ENCODE measurements at regions not wholly inside any gene's neighbourhood (a gene's known extent, or its start where the extent isn't known, plus 50 kb on each side); places are given as distances from the start of the nearest gene placed in this dataset.

DNA sequence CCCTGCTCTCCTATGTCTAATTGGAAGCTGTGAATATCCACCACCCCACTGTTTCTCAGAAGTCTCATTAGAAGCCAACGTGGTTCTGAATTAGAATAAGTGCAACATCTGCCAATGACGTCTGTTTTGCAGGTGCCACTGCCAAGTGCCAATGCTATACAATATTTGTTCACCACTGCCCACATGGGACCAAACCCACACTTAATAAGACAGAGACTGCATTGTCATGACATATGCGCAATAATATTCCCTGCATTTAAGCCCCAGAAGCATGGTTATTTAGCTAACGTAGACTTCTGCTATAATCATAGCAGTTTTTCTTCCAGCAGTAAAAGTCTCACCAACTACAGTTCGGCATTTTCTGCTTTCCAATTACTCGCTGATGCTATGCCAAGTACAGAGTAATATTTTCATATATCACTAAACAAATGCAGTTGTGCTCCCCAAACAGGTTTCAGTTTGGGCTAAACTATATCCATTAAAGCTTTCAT lies 262.5 kb upstream of the PCDH18 start:
- TF ChIP-seq, protein P1, sequence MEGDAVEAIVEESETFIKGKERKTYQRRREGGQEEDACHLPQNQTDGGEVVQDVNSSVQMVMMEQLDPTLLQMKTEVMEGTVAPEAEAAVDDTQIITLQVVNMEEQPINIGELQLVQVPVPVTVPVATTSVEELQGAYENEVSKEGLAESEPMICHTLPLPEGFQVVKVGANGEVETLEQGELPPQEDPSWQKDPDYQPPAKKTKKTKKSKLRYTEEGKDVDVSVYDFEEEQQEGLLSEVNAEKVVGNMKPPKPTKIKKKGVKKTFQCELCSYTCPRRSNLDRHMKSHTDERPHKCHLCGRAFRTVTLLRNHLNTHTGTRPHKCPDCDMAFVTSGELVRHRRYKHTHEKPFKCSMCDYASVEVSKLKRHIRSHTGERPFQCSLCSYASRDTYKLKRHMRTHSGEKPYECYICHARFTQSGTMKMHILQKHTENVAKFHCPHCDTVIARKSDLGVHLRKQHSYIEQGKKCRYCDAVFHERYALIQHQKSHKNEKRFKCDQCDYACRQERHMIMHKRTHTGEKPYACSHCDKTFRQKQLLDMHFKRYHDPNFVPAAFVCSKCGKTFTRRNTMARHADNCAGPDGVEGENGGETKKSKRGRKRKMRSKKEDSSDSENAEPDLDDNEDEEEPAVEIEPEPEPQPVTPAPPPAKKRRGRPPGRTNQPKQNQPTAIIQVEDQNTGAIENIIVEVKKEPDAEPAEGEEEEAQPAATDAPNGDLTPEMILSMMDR (IDR thresholded peaks at IDR 0.05) = no peak
- TF ChIP-seq EP300 (IDR thresholded peaks at IDR 0.05; ENCODE audit: borderline replicate concordance in 1 of 2, low read depth in 1 of 2, low read length in 1 of 2) (no peak), TAF1 (IDR thresholded peaks at IDR 0.05; ENCODE audit: borderline replicate concordance, low read depth, low read length) (no peak), GABPA (IDR thresholded peaks at IDR 0.05; ENCODE audit: low read depth) (no peak), POLR2AphosphoS5 (IDR thresholded peaks at IDR 0.05; ENCODE audit: low read depth, low read length) (no peak), ELF1 (IDR thresholded peaks at IDR 0.05) (no peak), FOSL2 (IDR thresholded peaks at IDR 0.05; ENCODE audit: borderline replicate concordance, low read depth) (no peak), MAX (IDR thresholded peaks at IDR 0.05; ENCODE audit: low read depth) (no peak), SMC3 (IDR thresholded peaks at IDR 0.05; ENCODE audit: low read depth, low read length) (no peak), EZH2phosphoT487 (IDR thresholded peaks at IDR 0.05; ENCODE audit: borderline replicate concordance, low read depth) (no peak), RFX5 (IDR thresholded peaks at IDR 0.05; ENCODE audit: low read length) (no peak)
- TF ChIP-seq, protein P2, sequence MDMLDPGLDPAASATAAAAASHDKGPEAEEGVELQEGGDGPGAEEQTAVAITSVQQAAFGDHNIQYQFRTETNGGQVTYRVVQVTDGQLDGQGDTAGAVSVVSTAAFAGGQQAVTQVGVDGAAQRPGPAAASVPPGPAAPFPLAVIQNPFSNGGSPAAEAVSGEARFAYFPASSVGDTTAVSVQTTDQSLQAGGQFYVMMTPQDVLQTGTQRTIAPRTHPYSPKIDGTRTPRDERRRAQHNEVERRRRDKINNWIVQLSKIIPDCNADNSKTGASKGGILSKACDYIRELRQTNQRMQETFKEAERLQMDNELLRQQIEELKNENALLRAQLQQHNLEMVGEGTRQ (IDR thresholded peaks at IDR 0.05; ENCODE audit: borderline replicate concordance, low read depth, low read length) = no peak
